ENCODE measurements at regions not wholly inside any gene's neighbourhood (a gene's known extent, or its start where the extent isn't known, plus 50 kb on each side); places are given as distances from the start of the nearest gene placed in this dataset.

DNA sequence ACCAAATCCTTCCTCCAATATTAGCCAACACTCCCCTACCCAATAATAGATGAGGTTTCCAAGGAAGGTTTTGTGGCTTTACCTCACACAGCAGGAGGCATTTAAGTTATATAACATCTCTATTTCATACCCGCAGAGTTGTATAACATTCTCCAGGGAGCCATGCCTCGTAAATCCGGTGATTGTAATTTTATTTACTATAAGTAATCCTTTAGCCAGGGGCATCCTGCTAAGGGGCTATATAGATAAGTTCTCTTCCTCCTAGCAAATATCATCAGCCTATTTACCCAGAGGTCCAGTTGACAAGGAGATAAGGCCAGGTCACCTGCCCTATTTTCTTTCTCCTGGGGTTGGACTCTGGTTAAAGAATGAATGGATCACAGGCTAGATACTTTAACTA lies 2051.0 kb downstream of the EFNA5 start:
- TF ChIP-seq TAF1 (IDR thresholded peaks at IDR 0.05; ENCODE audit: low read depth) (no peak), NFIC (IDR thresholded peaks at IDR 0.05) (no peak), ZBTB7A (IDR thresholded peaks at IDR 0.05; ENCODE audit: low read depth) (no peak), CEBPB (IDR thresholded peaks at IDR 0.05) (no peak), TEAD4 (IDR thresholded peaks at IDR 0.05) (no peak), FOXM1 (IDR thresholded peaks at IDR 0.05; ENCODE audit: borderline replicate concordance, low read depth) (no peak), CREB1 (IDR thresholded peaks at IDR 0.05; ENCODE audit: low read depth) (no peak), EP300 (IDR thresholded peaks at IDR 0.05; ENCODE audit: borderline replicate concordance) (no peak), TCF12 (IDR thresholded peaks at IDR 0.05; ENCODE audit: low read depth) (no peak), EGR1 (IDR thresholded peaks at IDR 0.05) (no peak), YY1 (IDR thresholded peaks at IDR 0.05; ENCODE audit: low read depth) (no peak), RAD21 (IDR thresholded peaks at IDR 0.05; ENCODE audit: low read depth) (no peak)
- TF ChIP-seq, protein P1, sequence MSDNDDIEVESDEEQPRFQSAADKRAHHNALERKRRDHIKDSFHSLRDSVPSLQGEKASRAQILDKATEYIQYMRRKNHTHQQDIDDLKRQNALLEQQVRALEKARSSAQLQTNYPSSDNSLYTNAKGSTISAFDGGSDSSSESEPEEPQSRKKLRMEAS (IDR thresholded peaks at IDR 0.05), result no peak
- TF ChIP-seq, protein P2, sequence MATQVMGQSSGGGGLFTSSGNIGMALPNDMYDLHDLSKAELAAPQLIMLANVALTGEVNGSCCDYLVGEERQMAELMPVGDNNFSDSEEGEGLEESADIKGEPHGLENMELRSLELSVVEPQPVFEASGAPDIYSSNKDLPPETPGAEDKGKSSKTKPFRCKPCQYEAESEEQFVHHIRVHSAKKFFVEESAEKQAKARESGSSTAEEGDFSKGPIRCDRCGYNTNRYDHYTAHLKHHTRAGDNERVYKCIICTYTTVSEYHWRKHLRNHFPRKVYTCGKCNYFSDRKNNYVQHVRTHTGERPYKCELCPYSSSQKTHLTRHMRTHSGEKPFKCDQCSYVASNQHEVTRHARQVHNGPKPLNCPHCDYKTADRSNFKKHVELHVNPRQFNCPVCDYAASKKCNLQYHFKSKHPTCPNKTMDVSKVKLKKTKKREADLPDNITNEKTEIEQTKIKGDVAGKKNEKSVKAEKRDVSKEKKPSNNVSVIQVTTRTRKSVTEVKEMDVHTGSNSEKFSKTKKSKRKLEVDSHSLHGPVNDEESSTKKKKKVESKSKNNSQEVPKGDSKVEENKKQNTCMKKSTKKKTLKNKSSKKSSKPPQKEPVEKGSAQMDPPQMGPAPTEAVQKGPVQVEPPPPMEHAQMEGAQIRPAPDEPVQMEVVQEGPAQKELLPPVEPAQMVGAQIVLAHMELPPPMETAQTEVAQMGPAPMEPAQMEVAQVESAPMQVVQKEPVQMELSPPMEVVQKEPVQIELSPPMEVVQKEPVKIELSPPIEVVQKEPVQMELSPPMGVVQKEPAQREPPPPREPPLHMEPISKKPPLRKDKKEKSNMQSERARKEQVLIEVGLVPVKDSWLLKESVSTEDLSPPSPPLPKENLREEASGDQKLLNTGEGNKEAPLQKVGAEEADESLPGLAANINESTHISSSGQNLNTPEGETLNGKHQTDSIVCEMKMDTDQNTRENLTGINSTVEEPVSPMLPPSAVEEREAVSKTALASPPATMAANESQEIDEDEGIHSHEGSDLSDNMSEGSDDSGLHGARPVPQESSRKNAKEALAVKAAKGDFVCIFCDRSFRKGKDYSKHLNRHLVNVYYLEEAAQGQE (IDR thresholded peaks at IDR 0.05; ENCODE audit: low read depth), result no peak
- TF ChIP-seq, protein P3, sequence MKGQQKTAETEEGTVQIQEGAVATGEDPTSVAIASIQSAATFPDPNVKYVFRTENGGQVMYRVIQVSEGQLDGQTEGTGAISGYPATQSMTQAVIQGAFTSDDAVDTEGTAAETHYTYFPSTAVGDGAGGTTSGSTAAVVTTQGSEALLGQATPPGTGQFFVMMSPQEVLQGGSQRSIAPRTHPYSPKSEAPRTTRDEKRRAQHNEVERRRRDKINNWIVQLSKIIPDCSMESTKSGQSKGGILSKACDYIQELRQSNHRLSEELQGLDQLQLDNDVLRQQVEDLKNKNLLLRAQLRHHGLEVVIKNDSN (IDR thresholded peaks at IDR 0.05), result no peak

DNA sequence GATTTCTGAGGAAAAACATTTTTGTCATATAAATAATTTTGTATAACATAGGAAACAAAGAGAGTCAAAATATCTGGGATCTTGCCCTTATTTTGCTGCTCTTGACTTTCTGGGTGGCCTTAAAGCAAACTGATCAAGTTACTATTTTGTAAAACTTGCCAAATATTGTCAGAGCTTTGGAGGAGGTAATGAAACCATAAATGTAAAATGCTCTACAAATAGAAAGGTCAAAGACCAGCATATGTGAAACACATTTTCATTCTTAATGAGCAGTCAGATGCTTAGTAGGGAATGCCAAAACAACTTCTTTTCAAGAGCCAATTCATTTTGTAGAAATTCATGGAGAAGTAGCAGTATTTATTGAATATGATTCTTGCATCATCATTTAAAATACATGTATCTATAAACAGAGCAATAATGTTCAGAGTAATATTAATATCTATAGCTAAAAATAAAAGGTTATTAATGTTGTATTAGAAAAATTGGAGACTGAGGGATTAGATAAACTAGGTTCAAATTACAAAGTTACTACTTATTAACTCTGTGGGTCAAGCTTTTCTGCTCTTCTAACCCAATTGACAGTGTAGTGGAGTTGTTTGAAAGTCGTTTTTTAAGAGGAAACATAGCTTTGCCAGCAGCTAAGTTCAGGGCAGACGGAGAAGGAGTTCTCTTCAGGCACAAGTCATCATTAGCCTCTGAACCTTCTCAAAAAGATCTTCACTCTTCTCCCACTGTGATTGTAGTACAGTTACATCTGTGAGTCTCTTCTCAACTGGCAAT lies 2053.1 kb downstream of the EFNA5 start:
- no peak for TF ChIP-seq YY1 (IDR thresholded peaks at IDR 0.05; ENCODE audit: low read depth)
- TF ChIP-seq, protein P1 (IDR thresholded peaks at IDR 0.05), result no peak
- TF ChIP-seq, protein P2 (IDR thresholded peaks at IDR 0.05; ENCODE audit: low read depth), result no peak
- no peak for TF ChIP-seq EGR1 (IDR thresholded peaks at IDR 0.05)
- no peak for TF ChIP-seq CREB1 (IDR thresholded peaks at IDR 0.05; ENCODE audit: low read depth)

DNA sequence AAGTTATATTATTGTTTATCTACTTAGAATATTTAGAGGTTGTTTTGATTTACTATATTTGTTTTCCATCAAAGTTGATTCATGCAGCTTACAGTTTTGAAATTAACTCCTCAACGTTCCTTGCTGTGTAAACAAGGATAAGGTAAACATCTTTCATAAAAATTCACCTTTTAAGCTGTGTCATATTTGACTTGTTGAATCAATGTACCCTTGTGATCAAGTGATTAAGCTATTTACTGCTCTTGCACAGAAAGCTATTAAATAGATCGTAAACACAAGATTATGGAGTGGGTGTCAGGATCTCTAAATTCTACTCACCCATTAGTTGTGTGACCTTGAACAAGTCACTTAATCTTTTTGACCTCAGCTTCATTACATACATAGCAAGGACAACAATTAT lies 2054.0 kb upstream of the NUDT12 start:
- TF ChIP-seq, protein P2 (IDR thresholded peaks at IDR 0.05; ENCODE audit: low read depth), result no peak
- no peak for TF ChIP-seq NFIC (IDR thresholded peaks at IDR 0.05)
- TF ChIP-seq, protein P3 (IDR thresholded peaks at IDR 0.05), result no peak
- no peak for TF ChIP-seq CEBPB (IDR thresholded peaks at IDR 0.05)
- no peak for TF ChIP-seq FOXM1 (IDR thresholded peaks at IDR 0.05; ENCODE audit: borderline replicate concordance, low read depth)
- TF ChIP-seq EP300 (IDR thresholded peaks at IDR 0.05; ENCODE audit: borderline replicate concordance), result no peak
- TF ChIP-seq TAF1 (IDR thresholded peaks at IDR 0.05; ENCODE audit: low read depth), result no peak
- TF ChIP-seq CREB1 (IDR thresholded peaks at IDR 0.05; ENCODE audit: low read depth), result no peak
- TF ChIP-seq TCF12 (IDR thresholded peaks at IDR 0.05; ENCODE audit: low read depth), result no peak

DNA sequence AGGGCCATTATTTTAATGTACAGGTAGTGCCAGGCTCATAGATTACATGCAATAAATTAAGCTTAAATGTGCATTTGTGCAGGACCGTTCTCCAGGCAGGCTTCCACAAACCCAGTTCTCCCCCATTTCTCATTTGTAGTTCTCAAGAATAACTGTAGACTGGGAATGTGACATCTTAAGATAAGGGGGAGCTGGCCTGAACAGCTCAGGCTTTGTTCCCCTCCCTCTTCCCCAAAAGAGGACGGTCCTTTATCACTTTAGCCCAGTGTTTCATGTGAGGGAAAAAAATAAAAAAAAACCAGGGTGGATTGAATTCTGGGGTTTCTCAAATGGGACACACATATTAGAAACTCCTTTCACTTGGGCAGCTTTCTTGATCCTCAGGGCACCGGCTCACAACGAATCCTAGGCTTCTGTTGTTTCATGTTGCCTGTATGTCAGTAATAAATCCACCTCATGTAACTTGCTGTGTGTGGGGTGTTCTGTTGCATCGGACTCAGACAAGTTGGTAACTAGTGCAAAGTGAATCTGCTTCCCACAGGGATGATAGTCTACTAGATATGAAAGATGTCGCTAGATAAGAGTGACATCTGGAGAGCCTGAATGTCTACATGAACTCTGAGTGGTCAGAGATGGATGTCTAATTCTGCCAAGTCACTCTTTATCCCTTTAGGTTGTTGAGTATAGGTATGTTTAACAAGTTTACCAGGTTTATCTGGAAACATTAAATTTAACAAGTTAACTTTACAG lies 2030.6 kb upstream of the NUDT12 start:
- TF ChIP-seq RAD21 (IDR thresholded peaks at IDR 0.05; ENCODE audit: low read depth), result no peak
